ENCODE measurements at regions not wholly inside any gene's neighbourhood (a gene's known extent, or its start where the extent isn't known, plus 50 kb on each side); places are given as distances from the start of the nearest gene placed in this dataset.

- TF ChIP-seq CTCF (IDR thresholded peaks at IDR 0.05; ENCODE audit: extremely low read depth, low read depth, low read length): no peak
- Histone ChIP-seq H3K27ac (ENCODE audit: low read depth, low read length) (no peak overlapping the region), H3K4me2 (ENCODE audit: insufficient read depth, low read length) (no peak overlapping the region), H3K4me1 (ENCODE audit: insufficient read depth, low read length) (no peaks in the 10 kb centered on the region), H3K79me2 (ENCODE audit: insufficient read depth, low read length) (no peaks in the 10 kb centered on the region), H3K27me3 (ENCODE audit: insufficient read depth, low read length) (no peaks in the 10 kb centered on the region), H4K20me1 (ENCODE audit: insufficient read depth, low read length) (no peaks in the 10 kb centered on the region), H3K36me3 (ENCODE audit: insufficient read depth, low read length) (no peaks in the 10 kb centered on the region), H3K4me3 (ENCODE audit: insufficient read depth, low read length) (no peak overlapping the region), H2AFZ (ENCODE audit: low read length) (no peak overlapping the region), H3K9me3 (ENCODE audit: low read depth, low read length) (no peaks in the 10 kb centered on the region)
- DNase-seq (ENCODE audit: insufficient read length, low spot score, missing footprints): no peak
Measured at GRCh38 chrX:42538405-42538804, 239.6 kb downstream of the PPP1R2C start.

GRCh38 chrX:42536286-42536685 lies 241.7 kb downstream of the PPP1R2C start:
- DNase-seq (ENCODE audit: insufficient read length, low spot score, missing footprints): no peak
- TF ChIP-seq CTCF (IDR thresholded peaks at IDR 0.05; ENCODE audit: extremely low read depth, low read depth, low read length): no peak
- Histone ChIP-seq H3K4me3 (ENCODE audit: insufficient read depth, low read length) (no peak overlapping the region), H3K4me2 (ENCODE audit: insufficient read depth, low read length) (no peak overlapping the region), H3K36me3 (ENCODE audit: insufficient read depth, low read length) (no peaks in the 10 kb centered on the region), H4K20me1 (ENCODE audit: insufficient read depth, low read length) (no peaks in the 10 kb centered on the region), H3K9me3 (ENCODE audit: low read depth, low read length) (no peaks in the 10 kb centered on the region), H3K4me1 (ENCODE audit: insufficient read depth, low read length) (no peaks in the 10 kb centered on the region), H2AFZ (ENCODE audit: low read length) (no peak overlapping the region), H3K27me3 (ENCODE audit: insufficient read depth, low read length) (no peaks in the 10 kb centered on the region), H3K79me2 (ENCODE audit: insufficient read depth, low read length) (no peaks in the 10 kb centered on the region), H3K27ac (ENCODE audit: low read depth, low read length) (no peak overlapping the region)

GRCh38 chrX:42535233-42535632 lies 242.7 kb downstream of the PPP1R2C start:
- H4K20me1 ChIP-seq (ENCODE audit: insufficient read depth, low read length): no peaks in the 10 kb centered on the region
- no peaks in the 10 kb centered on the region for H3K9me3 ChIP-seq (ENCODE audit: low read depth, low read length)
- no peak overlapping the region for H3K27ac ChIP-seq (ENCODE audit: low read depth, low read length)
- no peak overlapping the region for H3K4me3 ChIP-seq (ENCODE audit: insufficient read depth, low read length)
- H3K27me3 ChIP-seq (ENCODE audit: insufficient read depth, low read length): no peaks in the 10 kb centered on the region
- no peak overlapping the region for H3K4me2 ChIP-seq (ENCODE audit: insufficient read depth, low read length)
- H2AFZ ChIP-seq (ENCODE audit: low read length): no peak overlapping the region
- no peak for DNase-seq (ENCODE audit: insufficient read length, low spot score, missing footprints)
- H3K79me2 ChIP-seq (ENCODE audit: insufficient read depth, low read length): no peaks in the 10 kb centered on the region
- H3K36me3 ChIP-seq (ENCODE audit: insufficient read depth, low read length): no peaks in the 10 kb centered on the region
- no peak for TF ChIP-seq CTCF (IDR thresholded peaks at IDR 0.05; ENCODE audit: extremely low read depth, low read depth, low read length)
- no peaks in the 10 kb centered on the region for H3K4me1 ChIP-seq (ENCODE audit: insufficient read depth, low read length)

GRCh38 chrX:42533761-42534160 lies 244.2 kb downstream of the PPP1R2C start:
- Histone ChIP-seq H3K36me3 (ENCODE audit: insufficient read depth, low read length) (no peaks in the 10 kb centered on the region), H3K27ac (ENCODE audit: low read depth, low read length) (no peak overlapping the region), H3K79me2 (ENCODE audit: insufficient read depth, low read length) (no peaks in the 10 kb centered on the region), H3K4me3 (ENCODE audit: insufficient read depth, low read length) (no peak overlapping the region), H3K9me3 (ENCODE audit: low read depth, low read length) (no peaks in the 10 kb centered on the region), H2AFZ (ENCODE audit: low read length) (no peak overlapping the region), H4K20me1 (ENCODE audit: insufficient read depth, low read length) (no peaks in the 10 kb centered on the region), H3K4me2 (ENCODE audit: insufficient read depth, low read length) (no peak overlapping the region), H3K4me1 (ENCODE audit: insufficient read depth, low read length) (no peaks in the 10 kb centered on the region), H3K27me3 (ENCODE audit: insufficient read depth, low read length) (no peaks in the 10 kb centered on the region)
- DNase-seq (ENCODE audit: insufficient read length, low spot score, missing footprints): no peak
- no peak for TF ChIP-seq CTCF (IDR thresholded peaks at IDR 0.05; ENCODE audit: extremely low read depth, low read depth, low read length)

All from osteoblast (primary cell).